ENCODE measurements at regions not wholly inside any gene's neighbourhood (a gene's known extent, or its start where the extent isn't known, plus 50 kb on each side); places are given as distances from the start of the nearest gene placed in this dataset.

DNA sequence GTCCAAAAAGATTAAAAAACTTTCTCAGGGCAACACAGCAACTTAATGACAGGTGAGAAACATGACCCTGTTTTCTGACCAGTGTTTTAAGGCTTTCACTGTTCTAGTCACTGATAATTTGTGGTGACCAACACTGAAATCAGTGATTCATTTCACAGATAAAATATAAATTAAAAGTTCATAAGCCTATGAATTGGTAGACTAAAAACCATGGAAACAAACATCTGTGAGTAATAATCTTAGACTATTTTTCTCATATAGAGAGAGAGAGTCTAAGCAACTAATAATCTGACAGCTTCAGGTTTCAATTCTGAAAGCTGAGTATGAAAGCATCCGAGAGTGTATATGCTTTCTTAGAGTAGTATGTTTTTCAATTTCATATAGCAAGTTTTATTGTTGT is 536.9 kb downstream of the ADGRL2 start:
- TF ChIP-seq, protein P1, sequence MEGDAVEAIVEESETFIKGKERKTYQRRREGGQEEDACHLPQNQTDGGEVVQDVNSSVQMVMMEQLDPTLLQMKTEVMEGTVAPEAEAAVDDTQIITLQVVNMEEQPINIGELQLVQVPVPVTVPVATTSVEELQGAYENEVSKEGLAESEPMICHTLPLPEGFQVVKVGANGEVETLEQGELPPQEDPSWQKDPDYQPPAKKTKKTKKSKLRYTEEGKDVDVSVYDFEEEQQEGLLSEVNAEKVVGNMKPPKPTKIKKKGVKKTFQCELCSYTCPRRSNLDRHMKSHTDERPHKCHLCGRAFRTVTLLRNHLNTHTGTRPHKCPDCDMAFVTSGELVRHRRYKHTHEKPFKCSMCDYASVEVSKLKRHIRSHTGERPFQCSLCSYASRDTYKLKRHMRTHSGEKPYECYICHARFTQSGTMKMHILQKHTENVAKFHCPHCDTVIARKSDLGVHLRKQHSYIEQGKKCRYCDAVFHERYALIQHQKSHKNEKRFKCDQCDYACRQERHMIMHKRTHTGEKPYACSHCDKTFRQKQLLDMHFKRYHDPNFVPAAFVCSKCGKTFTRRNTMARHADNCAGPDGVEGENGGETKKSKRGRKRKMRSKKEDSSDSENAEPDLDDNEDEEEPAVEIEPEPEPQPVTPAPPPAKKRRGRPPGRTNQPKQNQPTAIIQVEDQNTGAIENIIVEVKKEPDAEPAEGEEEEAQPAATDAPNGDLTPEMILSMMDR (conservative IDR thresholded peaks at IDR 0.05) = no peak
- TF ChIP-seq ZFX (IDR thresholded peaks at IDR 0.05) = no peak

Data from C4-2B (cell line).